PC-3 (cell line): ENCODE measurements at regions not wholly inside any gene's neighbourhood (a gene's known extent, or its start where the extent isn't known, plus 50 kb on each side); places are given as distances from the start of the nearest gene placed in this dataset.

ENCODE experiments used
- ATAC-seq: fragments of 200-7000 bp; cut with Tn5 transposase; 2 replicates; pipeline ENCODE4 v1.9.1; 2020; ENCODE audit warnings: mild to moderate bottlenecking, moderate library complexity
- BruUV-seq: library from RNA; stranded (reverse); fragments of 400-500 nt; replicated peaks from 2 replicates; lab custom pipeline; 2021; lab: Mats Ljungman, UMichigan
- CTCF ChIA-PET: fragments of 300-600 bp; sonication (Branson Sonifier 250); formaldehyde crosslinking; loops from one replicate; lab custom pipeline; 2022; ENCODE audit warnings: antibody characterized with exemption; lab: Charles Lee
- POLR2A ChIA-PET: fragments of 300-600 bp; sonication (Branson Sonifier 250); formaldehyde crosslinking; loops from one replicate; lab custom pipeline; 2022; ENCODE audit warnings: antibody characterized with exemption; ENCODE audit not compliant: unreplicated experiment; lab: Charles Lee
- DNase-seq: peaks from one replicate; pipeline ENCODE4 v3.0.0-alpha.2; 2015
- H2AFZ ChIP-seq: fragments of 300-600 bp; sonication (generic); 2 replicates; pipeline ENCODE4 v1.6.0; 2016; ENCODE audit warnings: antibody characterized with exemption, low read length
- H3F3A ChIP-seq: fragments of 300-600 bp; sonication (generic); one replicate; pipeline ENCODE4 v1.6.0; 2017; ENCODE audit warnings: antibody characterized with exemption, low read length, control low read depth, mild to moderate bottlenecking; ENCODE audit not compliant: unreplicated experiment
- H3K27ac ChIP-seq: fragments of 300-600 bp; sonication (generic); 2 replicates; pipeline ENCODE4 v1.5.1; 2016; ENCODE audit warnings: mild to moderate bottlenecking, low read length
- H3K27me3 ChIP-seq: fragments of 300-600 bp; sonication (generic); 2 replicates; pipeline ENCODE4 v1.6.1; 2016; ENCODE audit warnings: low read length, mixed read lengths
- H3K36me3 ChIP-seq: fragments of 300-600 bp; sonication (generic); 2 replicates; pipeline ENCODE4 v1.6.1; 2016; ENCODE audit warnings: low read depth, mixed run types, low read length, mixed read lengths
- H3K4me1 ChIP-seq: fragments of 300-600 bp; sonication (generic); 2 replicates; pipeline ENCODE4 v1.5.1; 2016; ENCODE audit warnings: low read length; ENCODE audit not compliant: insufficient read depth
- H3K4me2 ChIP-seq: fragments of 300-600 bp; sonication (generic); 2 replicates; pipeline ENCODE4 v1.6.0; 2016; ENCODE audit warnings: low read length
- H3K4me3 ChIP-seq: fragments of 300-600 bp; sonication (generic); 2 replicates; pipeline ENCODE4 v1.5.1; 2016; ENCODE audit warnings: mild to moderate bottlenecking, low read length, mixed read lengths
- H3K79me2 ChIP-seq: fragments of 300-600 bp; sonication (generic); 2 replicates; pipeline ENCODE4 v1.6.1; 2017; ENCODE audit warnings: low read length, mixed read lengths
- H3K9ac ChIP-seq: fragments of 300-600 bp; sonication (generic); 2 replicates; pipeline ENCODE4 v1.6.0; 2016; ENCODE audit warnings: mild to moderate bottlenecking, low read length
- H3K9me2 ChIP-seq: fragments of 300-600 bp; sonication (generic); replicated peaks from 2 replicates; pipeline ENCODE4 v1.6.1; 2016; ENCODE audit warnings: mixed run types, low read length, mixed read lengths
- H3K9me3 ChIP-seq: fragments of 300-600 bp; sonication (generic); 2 replicates; pipeline ENCODE4 v1.6.1; 2016; ENCODE audit warnings: low read length, mixed read lengths
- H4K20me1 ChIP-seq: fragments of 300-600 bp; sonication (generic); 2 replicates; pipeline ENCODE4 v1.6.1; 2016; ENCODE audit warnings: low read length, mixed read lengths
- EZH2 ChIP-seq: fragments of 300-600 bp; sonication (generic); IDR thresholded peaks from one replicate; pipeline ENCODE4 v1.6.1; 2017; ENCODE audit warnings: antibody characterized with exemption, mild to moderate bottlenecking, low read length; ENCODE audit not compliant: unreplicated experiment
- EZH2phosphoT487 ChIP-seq: fragments of 300-600 bp; sonication (generic); IDR thresholded peaks from 2 replicates; pipeline ENCODE4 v1.6.1; 2018; ENCODE audit warnings: mild to moderate bottlenecking, antibody characterized with exemption, low read length, borderline replicate concordance
- intact Hi-C: fragments of 100-400 bp; cut with micrococcal nuclease; formaldehyde crosslinking; loops from 2 replicates; pipeline ENCODE4 v1.9.0; 2023
- TF ChIP-seq, protein P1 (sequence below): fragments of 300-600 bp; sonication (generic); conservative IDR thresholded peaks from 2 replicates; pipeline ENCODE4 v1.5.1; 2017; ENCODE audit warnings: antibody characterized with exemption, low read depth, mild to moderate bottlenecking, low read length

DNA sequence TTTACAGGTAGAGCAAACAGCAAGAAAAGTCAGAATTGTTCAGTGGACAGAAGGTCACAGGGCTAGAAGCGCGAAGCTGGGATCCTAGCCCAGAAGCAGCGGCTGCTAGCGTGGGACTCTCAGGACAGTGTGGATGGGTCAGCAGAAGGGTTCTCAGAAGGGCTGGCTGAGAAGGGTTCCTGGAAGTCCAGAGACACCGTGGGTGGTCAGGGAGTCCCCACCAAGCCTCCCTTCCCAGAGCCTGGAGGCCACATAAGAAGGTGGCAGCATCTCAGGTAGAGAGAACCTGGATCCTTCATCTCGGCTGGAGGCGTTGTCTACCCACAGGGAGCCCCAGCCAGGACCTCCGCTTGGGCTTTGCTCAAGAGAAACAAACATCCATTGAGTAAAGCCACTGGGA is 696.3 kb downstream of the PTPRU start:
- intact Hi-C loops, result no loop called here
- Histone ChIP-seq H3K9me3 (no peaks in the 10 kb centered on the region), H3K27me3 (peaks cover 44% of the 10 kb centered on the region), H3K79me2 (no peaks in the 10 kb centered on the region), H4K20me1 (no peaks in the 10 kb centered on the region), H3K4me3 (no peak overlapping the region), H3F3A (no peaks in the 10 kb centered on the region), H3K4me2 (no peak overlapping the region), H3K9me2 (no peaks in the 10 kb centered on the region), H2AFZ (no peak overlapping the region), H3K4me1 (peaks cover 6% of the 10 kb centered on the region; the same call in 1 of the 2 replicates), H3K36me3 (no peaks in the 10 kb centered on the region), H3K27ac (no peak overlapping the region), H3K9ac (no peak overlapping the region)
- ChIA-PET CTCF (no interaction called here), POLR2A (no interaction called here)
- TF ChIP-seq EZH2phosphoT487, result no peak
- TF ChIP-seq, protein P1, sequence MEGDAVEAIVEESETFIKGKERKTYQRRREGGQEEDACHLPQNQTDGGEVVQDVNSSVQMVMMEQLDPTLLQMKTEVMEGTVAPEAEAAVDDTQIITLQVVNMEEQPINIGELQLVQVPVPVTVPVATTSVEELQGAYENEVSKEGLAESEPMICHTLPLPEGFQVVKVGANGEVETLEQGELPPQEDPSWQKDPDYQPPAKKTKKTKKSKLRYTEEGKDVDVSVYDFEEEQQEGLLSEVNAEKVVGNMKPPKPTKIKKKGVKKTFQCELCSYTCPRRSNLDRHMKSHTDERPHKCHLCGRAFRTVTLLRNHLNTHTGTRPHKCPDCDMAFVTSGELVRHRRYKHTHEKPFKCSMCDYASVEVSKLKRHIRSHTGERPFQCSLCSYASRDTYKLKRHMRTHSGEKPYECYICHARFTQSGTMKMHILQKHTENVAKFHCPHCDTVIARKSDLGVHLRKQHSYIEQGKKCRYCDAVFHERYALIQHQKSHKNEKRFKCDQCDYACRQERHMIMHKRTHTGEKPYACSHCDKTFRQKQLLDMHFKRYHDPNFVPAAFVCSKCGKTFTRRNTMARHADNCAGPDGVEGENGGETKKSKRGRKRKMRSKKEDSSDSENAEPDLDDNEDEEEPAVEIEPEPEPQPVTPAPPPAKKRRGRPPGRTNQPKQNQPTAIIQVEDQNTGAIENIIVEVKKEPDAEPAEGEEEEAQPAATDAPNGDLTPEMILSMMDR, result no peak
- no peak for TF ChIP-seq EZH2
- no TSS peak for BruUV-seq
- no peak for ATAC-seq
- DNase-seq, result no peak

DNA sequence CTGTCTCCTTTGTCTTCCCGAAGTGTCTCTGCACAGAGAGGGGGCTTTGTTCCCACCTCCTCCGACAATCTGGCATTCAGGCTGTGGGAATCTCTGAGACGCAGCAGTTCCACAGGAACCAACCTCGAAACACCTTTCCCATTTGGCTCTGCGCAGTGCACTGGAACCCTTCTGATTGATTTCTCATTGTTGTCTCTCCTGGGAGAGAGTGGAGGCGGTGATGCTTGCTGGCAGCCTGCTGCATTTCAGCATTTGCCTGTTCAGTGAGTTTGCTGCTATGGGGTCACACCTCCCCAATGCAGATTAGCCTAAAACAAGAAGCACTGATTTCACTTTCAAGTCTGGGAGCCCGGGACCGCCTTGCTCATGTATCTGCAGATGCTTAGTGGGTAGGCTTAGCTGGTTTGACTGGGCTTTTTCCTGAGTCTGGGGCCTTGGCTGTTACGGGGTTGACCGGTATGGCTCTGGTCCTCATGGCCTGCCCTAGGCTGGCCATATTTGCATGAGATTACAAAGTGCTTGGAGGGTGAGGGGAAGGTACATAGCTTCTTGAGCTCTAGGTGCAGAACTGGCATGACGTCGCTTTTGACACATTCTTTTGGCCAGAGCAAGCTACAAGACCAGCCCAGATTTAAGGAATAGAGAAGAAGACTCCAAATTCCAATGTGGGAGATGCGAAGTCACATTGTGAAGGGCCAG is 695.3 kb downstream of the PTPRU start:
- Histone ChIP-seq H3F3A (no peaks in the 10 kb centered on the region), H3K4me1 (peaks cover 6% of the 10 kb centered on the region; the same call in 1 of the 2 replicates), H3K9ac (no peak overlapping the region), H3K9me2 (no peaks in the 10 kb centered on the region), H3K36me3 (no peaks in the 10 kb centered on the region), H3K4me2 (no peak overlapping the region), H4K20me1 (no peaks in the 10 kb centered on the region), H3K27me3 (peaks cover 44% of the 10 kb centered on the region), H2AFZ (no peak overlapping the region), H3K79me2 (no peaks in the 10 kb centered on the region), H3K4me3 (no peak overlapping the region), H3K27ac (no peak overlapping the region), H3K9me3 (no peaks in the 10 kb centered on the region)
- intact Hi-C loops, result no loop called here
- ATAC-seq (no peak), DNase-seq (no peak)
- ChIA-PET CTCF (no interaction called here), POLR2A (no interaction called here)
- TF ChIP-seq, protein P1, result no peak
- TF ChIP-seq EZH2 (no peak), EZH2phosphoT487 (no peak)
- no TSS peak for BruUV-seq

DNA sequence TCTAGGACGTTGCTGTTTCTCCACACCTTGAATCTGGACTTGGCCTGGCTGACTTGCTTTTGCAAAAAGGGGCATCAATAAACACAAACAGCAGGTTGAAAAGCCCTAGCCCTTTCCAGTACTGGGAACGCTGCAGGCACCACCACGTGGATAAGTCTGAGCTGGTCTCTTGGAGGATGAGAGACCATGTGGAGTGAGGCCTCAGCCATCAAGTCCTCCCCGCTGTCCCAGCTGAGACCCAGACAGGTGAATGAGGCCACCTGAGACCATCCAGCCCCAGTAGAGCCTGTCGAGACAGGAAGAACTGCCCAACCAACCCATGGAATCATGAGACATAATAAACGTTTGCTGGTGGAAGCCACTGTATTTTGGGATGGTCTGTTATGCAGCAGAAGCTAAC is 688.7 kb downstream of the PTPRU start:
- Histone ChIP-seq H4K20me1 (no peaks in the 10 kb centered on the region), H3K4me3 (no peak overlapping the region), H3K9me2 (no peaks in the 10 kb centered on the region), H3K4me1 (no peaks in the 10 kb centered on the region), H3F3A (no peaks in the 10 kb centered on the region), H3K79me2 (no peaks in the 10 kb centered on the region), H3K9me3 (no peaks in the 10 kb centered on the region), H3K27ac (no peak overlapping the region), H2AFZ (no peak overlapping the region), H3K4me2 (no peak overlapping the region), H3K9ac (no peak overlapping the region), H3K27me3 (peaks cover 18% of the 10 kb centered on the region), H3K36me3 (no peaks in the 10 kb centered on the region)
- ChIA-PET CTCF (no interaction called here), POLR2A (no interaction called here)
- TF ChIP-seq EZH2 (no peak), EZH2phosphoT487 (no peak)
- TF ChIP-seq, protein P1, result no peak
- intact Hi-C loops, result no loop called here
- no peak for ATAC-seq
- no TSS peak for BruUV-seq
- no peak for DNase-seq
